ENCODE measurements at regions not wholly inside any gene's neighbourhood (a gene's known extent, or its start where the extent isn't known, plus 50 kb on each side); places are given as distances from the start of the nearest gene placed in this dataset.
"Not testable (repeated sequence)": the region's sequence is repeated elsewhere in the genome, so short reads cannot be mapped to it uniquely, and the experiment has no call there.

GRCh38 chr5:142542078-142542477 lies 143.8 kb downstream of the FGF1 start:
- DNase-seq, result no peak

DNA sequence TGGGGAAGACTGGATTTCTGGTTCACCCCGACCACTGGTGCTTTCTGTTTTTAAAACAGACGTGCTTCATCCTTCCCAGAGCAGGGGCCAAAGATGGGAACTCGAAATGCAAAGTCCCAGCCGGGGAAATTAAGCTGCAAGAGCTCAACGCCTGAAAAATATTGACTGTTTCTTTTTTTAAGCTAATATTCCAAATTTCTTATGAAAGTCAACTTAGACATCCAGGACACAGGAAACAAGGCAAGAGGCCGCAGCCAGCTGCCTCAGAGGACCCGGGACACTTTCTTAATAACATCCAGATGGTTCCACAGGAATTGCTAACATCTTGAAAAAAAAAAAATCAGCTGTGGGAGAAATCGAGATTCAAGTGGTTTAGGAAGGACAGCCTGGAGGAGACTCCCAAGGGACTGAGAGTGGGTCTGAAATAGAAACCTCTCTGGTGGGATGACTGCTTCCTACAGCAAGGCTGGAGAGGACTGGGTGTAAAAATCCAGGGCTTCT lies 144.9 kb downstream of the FGF1 start:
- no peak for DNase-seq

DNA sequence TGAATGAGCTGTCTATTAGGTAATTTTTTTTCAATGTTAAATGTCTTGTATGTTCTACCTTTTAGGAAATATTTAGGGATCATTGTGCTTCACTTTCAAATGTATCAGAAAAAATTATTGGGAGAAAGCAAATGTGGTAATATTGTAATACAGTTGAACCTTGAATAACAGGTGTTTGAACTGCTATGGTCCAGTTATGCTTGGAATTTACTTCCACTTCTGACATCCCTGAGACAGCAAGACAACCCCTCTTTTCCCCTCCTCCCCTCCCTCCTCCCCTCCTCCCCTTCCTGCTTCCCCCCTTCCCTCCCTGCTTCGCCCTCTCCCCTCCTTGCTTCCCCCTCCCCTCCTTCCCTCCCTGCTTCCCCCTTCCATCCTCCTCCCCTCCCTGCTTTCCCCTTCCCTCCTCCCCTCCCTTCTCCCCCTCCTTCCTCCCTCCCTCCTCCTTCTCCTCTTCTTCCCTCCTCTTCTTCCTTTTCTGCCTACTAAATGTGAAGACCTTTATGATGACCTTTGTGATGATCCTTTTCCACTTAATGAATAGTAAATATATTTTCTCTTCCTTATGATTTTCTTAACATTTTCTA lies 146.6 kb downstream of the FGF1 start:
- DNase-seq, result no peak

GRCh38 chr5:142537938-142538337 lies 148.0 kb downstream of the FGF1 start:
- DNase-seq, result peak in 1 of 2 donors; percentile 16

- no peak for DNase-seq
Observed at GRCh38 chr5:142532781-142533176, 153.1 kb downstream of the FGF1 start.

DNA sequence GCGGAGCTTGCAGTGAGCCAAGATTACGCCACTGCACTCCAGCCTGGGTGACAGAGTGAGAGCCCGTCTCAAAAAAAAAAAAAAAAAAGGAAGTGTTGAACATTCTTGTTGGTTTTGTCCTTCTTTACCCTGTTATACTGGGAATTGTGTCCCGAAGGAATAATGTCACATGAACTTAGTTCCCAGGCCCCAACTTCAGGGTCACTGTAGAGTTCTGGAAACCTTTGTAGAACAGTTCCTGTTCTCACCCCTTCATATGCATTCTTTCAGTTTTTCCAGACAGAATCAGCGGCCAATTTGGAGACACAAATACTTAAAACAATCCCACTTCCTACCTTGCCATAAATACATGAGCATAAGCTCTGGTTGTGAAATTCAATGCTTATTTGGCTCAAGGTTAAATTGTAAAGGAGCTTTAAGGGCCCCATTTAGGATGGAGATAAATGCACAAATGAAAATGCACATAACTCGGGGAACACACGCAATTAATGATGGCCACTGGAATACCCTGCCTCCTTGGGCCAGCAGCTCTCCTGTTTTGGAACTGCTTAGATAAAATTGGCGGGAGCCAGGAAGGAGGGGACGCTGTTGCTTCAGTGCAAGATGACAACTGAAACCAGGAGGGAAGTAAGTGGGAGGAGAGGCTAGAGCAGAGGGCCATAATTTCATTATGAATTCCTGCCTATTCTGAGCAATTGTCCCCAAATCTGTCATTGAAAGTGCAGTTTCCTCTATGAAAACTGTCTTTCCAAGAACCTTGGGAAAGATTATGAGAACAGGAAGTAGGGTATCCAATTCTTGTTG lies 153.7 kb downstream of the FGF1 start:
- DNase-seq, result no peak

DNA sequence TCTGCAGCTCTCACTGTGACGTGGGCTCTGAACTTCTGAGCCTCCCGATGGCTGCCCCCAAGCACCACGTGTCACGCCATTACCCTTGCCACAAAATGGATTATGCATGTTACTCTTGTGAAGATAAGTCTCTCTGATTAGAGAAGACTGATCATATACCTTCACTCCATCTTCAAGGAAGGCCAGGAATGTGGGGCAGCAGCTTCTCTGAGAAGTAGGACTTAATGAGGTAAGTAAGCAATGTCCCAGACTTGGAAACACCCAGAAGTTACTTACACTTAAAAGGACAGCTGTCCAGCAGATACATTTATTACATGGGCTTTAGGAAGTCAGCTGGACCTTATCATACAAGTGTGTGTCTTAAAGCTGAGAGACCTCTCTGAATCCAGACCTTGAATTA lies 155.0 kb downstream of the FGF1 start:
- DNase-seq, result no peak

- DNase-seq, result no peak
Observed at GRCh38 chr5:142529626-142530278, 156.1 kb downstream of the FGF1 start.

- DNase-seq, result no peak
Observed at GRCh38 chr5:142527664-142528295, 158.1 kb downstream of the FGF1 start.

GRCh38 chr5:142527234-142527633 lies 158.7 kb downstream of the FGF1 start:
- no peak for DNase-seq

DNA sequence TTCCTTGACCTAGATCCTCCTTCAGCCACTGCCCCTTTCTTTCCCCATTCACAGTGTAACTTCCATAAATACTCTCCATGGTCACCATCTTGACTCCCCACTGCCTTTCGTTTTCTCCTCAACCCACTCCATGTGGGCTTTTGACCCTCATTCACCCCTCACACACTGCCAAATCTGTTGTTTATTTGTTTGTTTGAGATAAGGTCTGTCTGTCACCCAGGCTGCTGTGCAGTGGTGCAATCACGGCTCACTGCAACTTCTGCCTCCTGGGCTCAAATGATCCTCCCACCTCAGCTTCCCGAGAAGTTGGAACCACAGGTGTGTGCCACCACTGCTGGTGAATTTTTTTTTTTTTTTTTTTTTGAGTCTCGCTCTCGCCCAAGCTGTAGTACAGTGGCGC lies 162.9 kb downstream of the FGF1 start:
- no peak for DNase-seq

DNA sequence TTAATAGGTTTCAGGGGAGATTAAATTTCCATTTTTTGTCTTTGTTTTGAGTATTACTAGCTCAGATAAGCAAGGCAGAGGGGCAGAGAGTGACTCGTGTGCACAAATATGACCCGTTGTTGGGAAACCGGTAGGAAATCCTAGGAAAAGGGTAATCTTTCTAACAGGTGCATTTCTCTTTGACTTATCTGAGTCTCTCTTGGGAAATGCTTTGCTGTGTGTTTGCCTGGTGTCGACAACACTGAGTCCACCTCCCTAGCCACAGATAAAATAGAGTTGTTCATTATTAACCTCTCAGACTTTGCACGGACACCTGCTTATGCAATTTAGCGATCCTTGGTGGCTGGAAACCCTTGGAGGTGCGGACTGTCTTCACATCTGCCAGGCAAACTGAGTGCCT lies 164.2 kb downstream of the FGF1 start:
- DNase-seq, result no peak

DNA sequence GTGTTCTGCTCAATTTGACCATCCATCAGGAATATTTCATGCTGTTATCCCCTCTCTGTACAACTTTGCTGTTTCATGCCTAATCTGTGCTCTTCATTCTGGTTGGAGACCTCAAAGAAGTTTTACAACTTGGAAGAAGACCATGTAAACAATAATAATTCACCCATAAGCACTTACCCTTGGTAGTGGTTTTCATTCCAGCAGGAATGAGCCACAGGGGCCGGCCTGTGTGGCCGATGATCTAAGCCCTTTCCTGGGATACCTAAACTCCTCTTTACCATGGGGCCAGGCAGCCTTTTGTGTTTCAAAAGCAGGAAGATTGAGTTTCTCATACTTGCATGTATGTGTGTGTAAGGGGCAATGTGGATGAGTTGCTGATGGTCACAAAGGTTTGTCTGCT lies 165.0 kb downstream of the FGF1 start:
- DNase-seq, result no peak

- not testable (repeated sequence) for DNase-seq
Observed at GRCh38 chr5:142519913-142520312, 166.0 kb downstream of the FGF1 start.

- no peak for DNase-seq
Observed at GRCh38 chr5:142517840-142518239, 168.1 kb downstream of the FGF1 start.

- no peak for DNase-seq
Observed at GRCh38 chr5:142516732-142517131, 169.2 kb downstream of the FGF1 start.

GRCh38 chr5:142515036-142515435 lies 170.9 kb downstream of the FGF1 start:
- DNase-seq, result no peak

DNA sequence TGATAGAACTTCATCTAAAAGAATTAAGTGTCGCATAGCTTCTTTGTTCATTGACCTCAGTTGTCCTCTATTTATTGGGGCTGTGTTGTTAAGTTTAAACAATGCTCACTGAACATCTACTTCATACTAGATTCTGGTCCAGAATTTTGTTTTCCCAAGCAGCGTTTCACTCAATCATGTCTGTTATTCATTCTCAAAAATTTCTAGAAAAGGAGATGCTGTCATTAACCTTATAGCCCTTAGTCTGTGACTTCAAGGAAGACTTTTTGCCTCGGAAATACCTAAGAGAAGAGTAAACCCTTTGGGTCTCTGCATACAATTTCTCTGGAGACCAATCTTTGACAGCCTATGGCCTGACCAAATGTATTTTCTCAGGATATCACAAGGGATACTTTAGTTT lies 171.7 kb downstream of the FGF1 start:
- no peak for DNase-seq

DNA sequence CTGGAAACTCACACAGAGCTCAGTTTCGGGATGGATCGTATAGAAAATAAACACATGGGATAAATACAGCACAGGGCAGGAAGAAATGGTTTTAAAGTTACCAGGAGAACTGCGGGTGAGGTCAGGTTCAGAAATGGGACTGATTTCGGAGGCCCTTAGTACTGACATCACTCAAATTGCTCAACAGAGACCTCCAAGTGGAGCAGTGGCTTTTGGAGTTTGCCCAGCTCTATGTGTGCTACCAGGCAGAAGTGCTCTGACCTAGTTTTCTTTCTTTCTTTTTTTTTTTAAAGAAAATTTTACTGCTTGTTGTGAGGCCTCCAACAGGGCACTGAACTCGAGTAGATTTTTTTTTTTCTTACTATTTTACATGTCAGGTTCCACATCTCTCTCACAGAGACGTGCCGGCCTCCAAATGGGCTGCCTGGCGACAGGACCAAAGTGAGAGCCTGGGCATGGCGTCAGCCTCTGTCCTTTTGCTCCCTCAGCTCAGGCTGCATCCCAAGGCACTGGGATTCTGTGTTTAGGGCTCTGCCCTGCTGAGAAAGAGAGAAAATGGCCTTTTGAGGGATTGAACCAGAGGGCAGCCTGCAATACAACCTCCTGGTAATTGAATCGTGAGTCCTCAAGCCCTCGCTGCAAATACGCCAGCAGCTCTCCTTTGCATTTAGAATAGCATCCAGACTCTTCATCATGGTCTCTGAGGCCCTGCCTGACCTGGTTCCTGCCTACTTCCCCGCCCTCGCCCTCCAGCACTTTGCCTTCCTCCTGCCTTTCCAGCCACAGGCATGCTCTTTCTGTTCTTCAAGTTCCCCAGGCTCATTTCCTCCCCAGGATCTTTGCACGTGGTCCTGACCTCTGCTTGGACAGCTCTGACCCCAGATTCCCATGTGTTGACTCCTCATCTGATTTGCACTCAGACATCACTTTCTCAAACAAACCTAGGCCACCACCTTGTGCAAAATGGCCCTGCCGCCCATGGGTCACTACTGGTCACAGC lies 173.5 kb downstream of the FGF1 start:
- DNase-seq, result no peak

- DNase-seq, result no peak
Observed at GRCh38 chr5:142511358-142511757, 174.5 kb downstream of the FGF1 start.

DNA sequence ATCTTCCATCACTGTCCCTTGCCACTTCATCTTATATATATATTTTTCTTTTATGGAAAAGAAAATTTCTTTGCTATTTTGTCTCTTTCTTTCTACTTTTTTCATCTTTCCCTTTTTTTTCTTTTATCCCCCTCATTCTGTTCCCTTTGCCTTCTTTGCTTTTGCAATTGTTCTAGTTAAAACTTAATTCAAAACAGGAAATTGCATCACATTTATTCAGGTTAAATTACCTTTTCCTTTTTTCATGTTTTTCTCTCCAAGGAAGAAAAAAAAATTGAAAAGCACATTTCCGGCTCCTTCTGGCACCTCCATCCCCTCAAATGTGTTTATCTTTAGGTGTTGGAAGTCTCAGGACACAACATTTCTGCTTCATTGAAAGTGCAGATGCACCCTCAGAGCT lies 176.9 kb downstream of the FGF1 start:
- DNase-seq, result no peak

DNA sequence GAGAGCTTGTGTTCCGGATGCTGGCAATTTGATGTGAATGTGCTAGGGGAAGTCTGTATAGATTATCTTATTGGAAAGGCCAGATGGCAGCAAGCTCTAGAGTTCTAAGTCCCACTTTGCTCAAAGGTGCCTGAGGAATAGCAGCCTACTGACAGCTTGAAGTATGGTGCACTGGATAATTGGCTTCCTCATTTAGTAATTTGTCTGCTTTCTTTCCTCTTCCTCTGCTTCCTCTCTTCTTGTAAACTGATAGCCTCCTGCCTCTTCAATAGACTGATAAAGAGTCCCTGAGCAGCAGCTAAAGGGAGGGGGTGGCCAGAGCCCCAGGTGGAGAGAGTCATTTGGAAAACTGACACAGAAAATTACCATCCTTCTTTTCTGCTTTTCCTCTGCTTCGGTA lies 177.3 kb downstream of the FGF1 start:
- DNase-seq, result no peak

Measured in activated CD4-positive, alpha-beta T cell treated with anti-CD3 and anti-CD28 coated beads for 4 hours (primary cell).